ENCODE measurements at regions not wholly inside any gene's neighbourhood (a gene's known extent, or its start where the extent isn't known, plus 50 kb on each side); places are given as distances from the start of the nearest gene placed in this dataset.

- TF ChIP-seq CTCF (conservative IDR thresholded peaks at IDR 0.05) = no peak
- TF ChIP-seq ZFX (IDR thresholded peaks at IDR 0.05) = no peak
These were observed 946.3 kb downstream of the KCNJ2 start for GRCh38 chr17:71115669-71115972.
